GM12878 (cell line): ENCODE measurements at regions not wholly inside any gene's neighbourhood (a gene's known extent, or its start where the extent isn't known, plus 50 kb on each side); places are given as distances from the start of the nearest gene placed in this dataset.
A peak's percentile ranks its signal among the peaks of the same experiment; 100 is the strongest.

Experiments
- BACH1 ChIP-seq: fragments of 450-650 bp; IDR thresholded peaks from 2 replicates; pipeline ENCODE4 v1.6.1; 2017; ENCODE audit warnings: mild to moderate bottlenecking, borderline replicate concordance
- BHLHE40 ChIP-seq, 2 experiments: fragments of 450-650 bp in 1 of 2; IDR thresholded peaks; 2 replicates each; pipeline ENCODE4 v1.6.1; 2011 to 2017; ENCODE audit warnings: low read depth in 2 of 2, borderline replicate concordance in 1 of 2, improper control_type of control experiment in 1 of 2, low read length in 1 of 2, mild to moderate bottlenecking in 1 of 2
- CBX5 ChIP-seq: sonication (generic); IDR thresholded peaks from 2 replicates; pipeline ENCODE4 v1.6.1; 2016; ENCODE audit warnings: low read depth, moderate library complexity, mild to moderate bottlenecking, inconsistent platforms
- EGR1 ChIP-seq, 2 experiments: IDR thresholded peaks; 1 replicate in 1 of 2; 2 replicates in 1 of 2; pipeline ENCODE4 v1.6.1; 2011 to 2012; ENCODE audit warnings: low read depth in 2 of 2, low read length in 2 of 2, borderline replicate concordance in 1 of 2, mild to moderate bottlenecking in 1 of 2, moderate library complexity in 1 of 2
- EP300 ChIP-seq, 2 experiments: fragments of 150-350 bp in 1 of 2; IDR thresholded peaks; 2 replicates each; pipeline ENCODE4 v1.6.1; 2011 to 2012; ENCODE audit warnings: low read depth in 2 of 2, low read length in 2 of 2, borderline replicate concordance in 1 of 2, improper control_type of control experiment in 1 of 2, inconsistent platforms in 1 of 2; ENCODE audit not compliant: control insufficient read depth in 1 of 2
- IKZF2 ChIP-seq, 2 experiments: fragments of 450-650 bp; IDR thresholded peaks; 2 replicates each; pipeline ENCODE4 v1.6.1; 2017; ENCODE audit warnings: mild to moderate bottlenecking in 2 of 2, moderate library complexity in 2 of 2
- NRF1 ChIP-seq: conservative IDR thresholded peaks from 2 replicates; pipeline ENCODE4 v1.6.1; 2011; ENCODE audit warnings: mild to moderate bottlenecking, low read depth, low read length, improper control_type of control experiment
- RCOR1 ChIP-seq: conservative IDR thresholded peaks from 2 replicates; pipeline ENCODE4 v1.6.1; 2012; ENCODE audit warnings: low read depth, low read length, improper control_type of control experiment
- RELA ChIP-seq: fragments of 450-650 bp; IDR thresholded peaks from 2 replicates; pipeline ENCODE4 v1.8.0; 2014; ENCODE audit warnings: borderline replicate concordance; ENCODE audit not compliant: partially characterized antibody
- SUZ12 ChIP-seq: fragments of 200-600 bp; sonication (generic); IDR thresholded peaks from one replicate; pipeline ENCODE4 v1.6.1; 2018; ENCODE audit warnings: antibody characterized with exemption, mild to moderate bottlenecking; ENCODE audit not compliant: unreplicated experiment
- TCF12 ChIP-seq: IDR thresholded peaks from 2 replicates; pipeline ENCODE4 v1.6.1; 2011; ENCODE audit warnings: low read depth, mild to moderate bottlenecking, low read length
- YBX1 ChIP-seq: fragments of 450-650 bp; IDR thresholded peaks from 2 replicates; pipeline ENCODE4 v1.6.1; 2016; ENCODE audit warnings: antibody characterized with exemption
- ZNF274 ChIP-seq: IDR thresholded peaks from one replicate; pipeline ENCODE4 v1.8.0; 2011; ENCODE audit not compliant: insufficient read length, insufficient read depth
- ZNF592 ChIP-seq: fragments of 450-650 bp; IDR thresholded peaks from 2 replicates; pipeline ENCODE4 v1.6.1; 2017; ENCODE audit warnings: mild to moderate bottlenecking, moderate library complexity
- TF ChIP-seq, protein P1 (sequence below): fragments of 450-650 bp; IDR thresholded peaks from 2 replicates; pipeline ENCODE4 v1.6.1; 2017; ENCODE audit warnings: antibody characterized with exemption, mild to moderate bottlenecking, moderate library complexity
- TF ChIP-seq, protein P2 (sequence below): fragments of 450-650 bp; formaldehyde crosslinking; IDR thresholded peaks from 2 replicates; pipeline ENCODE4 v1.5.0; 2022; ENCODE audit warnings: mild to moderate bottlenecking, missing genetic modification characterization

DNA sequence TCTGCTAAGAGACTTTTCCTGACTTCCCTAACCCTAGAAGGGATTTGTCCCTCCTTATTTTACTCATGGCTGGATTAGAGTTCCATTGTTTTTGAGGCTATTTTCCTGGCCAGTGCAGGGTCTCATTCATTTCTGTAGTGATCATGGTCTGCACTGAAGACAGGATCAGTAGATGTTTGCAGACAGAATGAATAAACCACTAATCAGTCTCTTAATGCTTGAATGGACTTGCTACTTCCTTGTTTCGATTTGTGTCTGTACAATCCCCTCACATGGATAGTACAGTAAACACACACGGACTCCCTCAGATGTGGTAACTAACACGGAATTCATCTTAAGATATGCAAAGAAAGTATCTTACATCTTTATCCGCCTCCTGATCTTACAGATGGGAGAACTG, 102.6 kb upstream of the PRB2 start (continued):
- no peak for TF ChIP-seq ZNF592
- TF ChIP-seq TCF12: no peak
- TF ChIP-seq YBX1: no peak
- TF ChIP-seq, protein P1, sequence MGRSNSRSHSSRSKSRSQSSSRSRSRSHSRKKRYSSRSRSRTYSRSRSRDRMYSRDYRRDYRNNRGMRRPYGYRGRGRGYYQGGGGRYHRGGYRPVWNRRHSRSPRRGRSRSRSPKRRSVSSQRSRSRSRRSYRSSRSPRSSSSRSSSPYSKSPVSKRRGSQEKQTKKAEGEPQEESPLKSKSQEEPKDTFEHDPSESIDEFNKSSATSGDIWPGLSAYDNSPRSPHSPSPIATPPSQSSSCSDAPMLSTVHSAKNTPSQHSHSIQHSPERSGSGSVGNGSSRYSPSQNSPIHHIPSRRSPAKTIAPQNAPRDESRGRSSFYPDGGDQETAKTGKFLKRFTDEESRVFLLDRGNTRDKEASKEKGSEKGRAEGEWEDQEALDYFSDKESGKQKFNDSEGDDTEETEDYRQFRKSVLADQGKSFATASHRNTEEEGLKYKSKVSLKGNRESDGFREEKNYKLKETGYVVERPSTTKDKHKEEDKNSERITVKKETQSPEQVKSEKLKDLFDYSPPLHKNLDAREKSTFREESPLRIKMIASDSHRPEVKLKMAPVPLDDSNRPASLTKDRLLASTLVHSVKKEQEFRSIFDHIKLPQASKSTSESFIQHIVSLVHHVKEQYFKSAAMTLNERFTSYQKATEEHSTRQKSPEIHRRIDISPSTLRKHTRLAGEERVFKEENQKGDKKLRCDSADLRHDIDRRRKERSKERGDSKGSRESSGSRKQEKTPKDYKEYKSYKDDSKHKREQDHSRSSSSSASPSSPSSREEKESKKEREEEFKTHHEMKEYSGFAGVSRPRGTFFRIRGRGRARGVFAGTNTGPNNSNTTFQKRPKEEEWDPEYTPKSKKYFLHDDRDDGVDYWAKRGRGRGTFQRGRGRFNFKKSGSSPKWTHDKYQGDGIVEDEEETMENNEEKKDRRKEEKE: no peak
- no peak for TF ChIP-seq BACH1
- no peak for TF ChIP-seq RELA
- no peak for TF ChIP-seq EGR1 (IDR thresholded peaks at IDR 0.05; ENCODE audit: borderline replicate concordance in 1 of 2, low read depth in 2 of 2, low read length in 2 of 2)
- TF ChIP-seq CBX5: no peak
- TF ChIP-seq BHLHE40 (IDR thresholded peaks at IDR 0.05; ENCODE audit: borderline replicate concordance in 1 of 2, low read depth in 2 of 2, low read length in 1 of 2): peak in 1 of 2 experiments; percentile 63; a peak in 2 of 4 replicates
- no peak for TF ChIP-seq ZNF274
- TF ChIP-seq IKZF2 (IDR thresholded peaks at IDR 0.05): peak; percentile 69 to 81; a peak in 3 of 4 replicates
- no peak for TF ChIP-seq NRF1
- peak in 1 of 2 experiments; percentile 40; a peak in 1 of 4 replicates for TF ChIP-seq EP300 (IDR thresholded peaks at IDR 0.05; ENCODE audit: borderline replicate concordance in 1 of 2, control insufficient read depth in 1 of 2, low read depth in 2 of 2, low read length in 2 of 2)
- TF ChIP-seq, protein P2, sequence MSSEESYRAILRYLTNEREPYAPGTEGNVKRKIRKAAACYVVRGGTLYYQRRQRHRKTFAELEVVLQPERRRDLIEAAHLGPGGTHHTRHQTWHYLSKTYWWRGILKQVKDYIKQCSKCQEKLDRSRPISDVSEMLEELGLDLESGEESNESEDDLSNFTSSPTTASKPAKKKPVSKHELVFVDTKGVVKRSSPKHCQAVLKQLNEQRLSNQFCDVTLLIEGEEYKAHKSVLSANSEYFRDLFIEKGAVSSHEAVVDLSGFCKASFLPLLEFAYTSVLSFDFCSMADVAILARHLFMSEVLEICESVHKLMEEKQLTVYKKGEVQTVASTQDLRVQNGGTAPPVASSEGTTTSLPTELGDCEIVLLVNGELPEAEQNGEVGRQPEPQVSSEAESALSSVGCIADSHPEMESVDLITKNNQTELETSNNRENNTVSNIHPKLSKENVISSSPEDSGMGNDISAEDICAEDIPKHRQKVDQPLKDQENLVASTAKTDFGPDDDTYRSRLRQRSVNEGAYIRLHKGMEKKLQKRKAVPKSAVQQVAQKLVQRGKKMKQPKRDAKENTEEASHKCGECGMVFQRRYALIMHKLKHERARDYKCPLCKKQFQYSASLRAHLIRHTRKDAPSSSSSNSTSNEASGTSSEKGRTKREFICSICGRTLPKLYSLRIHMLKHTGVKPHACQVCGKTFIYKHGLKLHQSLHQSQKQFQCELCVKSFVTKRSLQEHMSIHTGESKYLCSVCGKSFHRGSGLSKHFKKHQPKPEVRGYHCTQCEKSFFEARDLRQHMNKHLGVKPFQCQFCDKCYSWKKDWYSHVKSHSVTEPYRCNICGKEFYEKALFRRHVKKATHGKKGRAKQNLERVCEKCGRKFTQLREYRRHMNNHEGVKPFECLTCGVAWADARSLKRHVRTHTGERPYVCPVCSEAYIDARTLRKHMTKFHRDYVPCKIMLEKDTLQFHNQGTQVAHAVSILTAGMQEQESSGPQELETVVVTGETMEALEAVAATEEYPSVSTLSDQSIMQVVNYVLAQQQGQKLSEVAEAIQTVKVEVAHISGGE: no peak
- TF ChIP-seq SUZ12: no peak
- no peak for TF ChIP-seq RCOR1
